GM19043 (cell line): ENCODE measurements at regions not wholly inside any gene's neighbourhood (a gene's known extent, or its start where the extent isn't known, plus 50 kb on each side); places are given as distances from the start of the nearest gene placed in this dataset.
A peak's percentile ranks its signal among the peaks of the same experiment; 100 is the strongest.
"Not testable (repeated sequence)": the region's sequence is repeated elsewhere in the genome, so short reads cannot be mapped to it uniquely, and the experiment has no call there.

Experiments
- ATAC-seq: cut with Tn5 transposase; IDR thresholded peaks from one replicate; pipeline ENCODE4 v1.9.1; 2021; ENCODE audit warnings: low read depth; ENCODE audit not compliant: unreplicated experiment

- no peak for ATAC-seq
These were observed 238.8 kb upstream of the GCFC2 start for GRCh38 chr2:75949385-75950030.

GRCh38 chr2:75936311-75936710 is 225.6 kb upstream of the GCFC2 start:
- ATAC-seq, result no peak

- no peak for ATAC-seq
These were observed 222.3 kb upstream of the GCFC2 start for GRCh38 chr2:75932996-75933395.

GRCh38 chr2:75928093-75928492 is 217.4 kb upstream of the GCFC2 start:
- no peak for ATAC-seq

- ATAC-seq, result no peak
These were observed 214.8 kb upstream of the GCFC2 start for GRCh38 chr2:75925331-75926024.

GRCh38 chr2:75922191-75922590 is 211.5 kb upstream of the GCFC2 start:
- ATAC-seq, result no peak

- no peak for ATAC-seq
These were observed 210.3 kb upstream of the GCFC2 start for GRCh38 chr2:75920859-75921551.

- ATAC-seq, result no peak
These were observed 205.3 kb upstream of the GCFC2 start for GRCh38 chr2:75915851-75916634.

- peak; percentile 68 for ATAC-seq
These were observed 186.2 kb upstream of the GCFC2 start for GRCh38 chr2:75896779-75897366.

GRCh38 chr2:75894170-75894569 is 183.5 kb upstream of the GCFC2 start:
- peak; percentile 52 for ATAC-seq

GRCh38 chr2:75892490-75892889 is 181.8 kb upstream of the GCFC2 start:
- ATAC-seq, result no peak

GRCh38 chr2:75882530-75882929 is 171.8 kb upstream of the GCFC2 start:
- ATAC-seq, result no peak

- ATAC-seq, result not testable (repeated sequence)
These were observed 164.9 kb upstream of the GCFC2 start for GRCh38 chr2:75875606-75876005.

GRCh38 chr2:75871762-75872614 is 161.3 kb upstream of the GCFC2 start:
- not testable (repeated sequence) for ATAC-seq

- ATAC-seq, result no peak
These were observed 160.0 kb upstream of the GCFC2 start for GRCh38 chr2:75870651-75871137.

- no peak for ATAC-seq
These were observed 159.4 kb upstream of the GCFC2 start for GRCh38 chr2:75870133-75870532.

GRCh38 chr2:75865702-75866101 is 155.0 kb upstream of the GCFC2 start:
- no peak for ATAC-seq

- ATAC-seq, result no peak
These were observed 154.4 kb upstream of the GCFC2 start for GRCh38 chr2:75865083-75865482.

GRCh38 chr2:75862547-75862946 is 151.8 kb upstream of the GCFC2 start:
- no peak for ATAC-seq

GRCh38 chr2:75853436-75853835 is 142.7 kb upstream of the GCFC2 start:
- ATAC-seq, result no peak
